HG02623 (cell line): ENCODE measurements at regions not wholly inside any gene's neighbourhood (a gene's known extent, or its start where the extent isn't known, plus 50 kb on each side); places are given as distances from the start of the nearest gene placed in this dataset.
A peak's percentile ranks its signal among the peaks of the same experiment; 100 is the strongest.
"Not testable (repeated sequence)": the region's sequence is repeated elsewhere in the genome, so short reads cannot be mapped to it uniquely, and the experiment has no call there.

Experiments used
- ATAC-seq: cut with Tn5 transposase; IDR thresholded peaks from one replicate; pipeline ENCODE4 v1.9.1; 2021; ENCODE audit warnings: moderate library complexity; ENCODE audit not compliant: unreplicated experiment

DNA sequence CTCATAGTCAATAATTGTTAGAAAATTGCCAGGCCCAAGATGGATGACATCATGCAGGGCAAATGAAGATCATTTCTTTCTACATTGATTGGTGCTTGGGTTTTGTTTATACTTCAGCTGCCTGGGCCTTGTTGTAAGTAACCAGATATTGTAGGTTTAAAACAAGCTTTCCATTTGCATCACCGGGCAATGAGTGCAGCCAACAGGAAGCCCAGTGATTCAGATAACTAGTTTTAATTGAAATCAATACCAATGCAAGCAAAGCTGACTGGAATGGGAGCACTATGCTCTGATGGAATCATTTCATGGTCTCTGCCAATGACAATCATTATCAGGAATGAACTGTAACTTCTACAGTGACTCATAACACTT is 279.3 kb downstream of the DUSP6 start:
- no peak for ATAC-seq

- ATAC-seq: no peak
Measured at GRCh38 chr12:89072294-89073026, 279.8 kb downstream of the DUSP6 start.

DNA sequence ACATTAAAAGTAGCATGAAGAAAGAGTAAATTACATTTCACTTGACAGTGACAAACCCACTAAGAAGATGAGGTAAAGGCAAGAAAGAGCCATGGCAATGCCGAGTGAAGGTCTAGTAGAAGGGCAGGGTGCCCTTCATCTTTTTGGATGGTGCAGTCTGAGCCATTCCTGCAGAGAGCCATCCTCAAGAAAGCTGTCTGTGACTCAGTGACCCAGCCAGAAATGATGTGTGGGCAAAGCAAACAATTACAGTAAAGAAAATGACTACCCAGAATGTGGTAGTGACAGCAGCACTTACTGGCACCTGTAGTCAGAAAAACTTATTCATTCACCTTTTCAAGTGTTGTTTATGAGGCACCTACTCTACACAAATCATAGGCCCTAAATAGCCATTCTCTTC is 281.7 kb downstream of the DUSP6 start:
- no peak for ATAC-seq

DNA sequence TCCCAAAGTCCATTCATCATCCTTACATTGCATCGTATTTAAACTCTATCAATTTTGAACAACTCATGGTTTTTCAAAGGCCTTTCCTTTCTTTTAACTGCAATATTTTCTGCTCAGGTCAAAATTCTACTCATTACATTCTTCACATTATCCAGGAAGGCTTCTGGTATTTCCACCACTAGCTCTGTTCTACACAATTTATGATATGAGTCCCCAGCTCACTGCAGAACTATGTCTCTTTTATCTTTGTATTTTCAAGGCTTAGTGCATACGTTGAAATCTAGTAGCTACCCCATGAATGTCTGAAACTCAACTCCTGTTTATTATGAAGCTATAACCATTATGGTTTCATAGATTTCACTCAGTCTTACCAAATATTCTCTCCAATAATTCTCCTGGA is 282.9 kb downstream of the DUSP6 start:
- ATAC-seq: no peak

GRCh38 chr12:89067421-89068187 is 284.7 kb downstream of the DUSP6 start:
- ATAC-seq: no peak

DNA sequence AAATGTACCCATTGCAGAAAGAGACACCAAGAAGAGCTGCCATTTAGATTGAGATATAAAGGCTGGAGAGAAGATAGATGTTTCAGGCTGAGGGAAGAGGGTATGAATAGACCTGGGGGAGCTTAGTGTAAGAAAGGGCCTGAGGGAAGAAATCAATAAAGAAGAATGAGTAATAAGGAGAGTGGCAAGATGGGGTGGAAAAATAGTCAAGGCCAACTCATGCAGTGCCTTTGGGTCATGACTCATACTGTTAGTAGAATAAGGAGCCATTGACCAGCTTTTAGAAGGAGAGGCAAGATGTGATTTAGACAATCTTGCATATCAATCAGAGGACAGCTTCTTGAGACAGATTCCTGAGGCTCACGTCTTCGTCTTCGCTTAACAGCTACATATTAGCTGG is 287.5 kb downstream of the DUSP6 start:
- no peak for ATAC-seq

GRCh38 chr12:89064151-89064550 is 288.1 kb downstream of the DUSP6 start:
- ATAC-seq: no peak

GRCh38 chr12:89062996-89063395 is 289.3 kb downstream of the DUSP6 start:
- ATAC-seq: peak; percentile 50

- ATAC-seq: no peak
Measured at GRCh38 chr12:89059721-89060541, 292.4 kb downstream of the DUSP6 start.

DNA sequence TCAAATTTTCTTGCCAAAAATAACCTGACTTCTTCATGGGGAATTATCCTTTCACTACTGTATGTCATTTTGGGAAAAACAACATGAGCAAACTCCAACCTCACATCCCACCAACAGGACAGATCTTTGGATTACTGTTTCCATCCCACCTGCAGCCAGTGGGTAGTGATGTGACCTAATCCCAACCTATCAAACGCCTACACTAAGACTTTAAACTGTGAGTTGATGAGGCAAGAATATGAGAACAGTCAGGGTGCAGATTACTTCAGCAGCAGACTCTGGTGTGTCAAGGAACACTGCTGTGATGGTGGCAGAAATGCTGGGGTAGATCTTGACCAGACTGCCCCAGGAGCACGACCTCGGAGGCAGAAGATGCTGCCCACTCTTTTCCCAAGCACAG is 293.2 kb downstream of the DUSP6 start:
- no peak for ATAC-seq

DNA sequence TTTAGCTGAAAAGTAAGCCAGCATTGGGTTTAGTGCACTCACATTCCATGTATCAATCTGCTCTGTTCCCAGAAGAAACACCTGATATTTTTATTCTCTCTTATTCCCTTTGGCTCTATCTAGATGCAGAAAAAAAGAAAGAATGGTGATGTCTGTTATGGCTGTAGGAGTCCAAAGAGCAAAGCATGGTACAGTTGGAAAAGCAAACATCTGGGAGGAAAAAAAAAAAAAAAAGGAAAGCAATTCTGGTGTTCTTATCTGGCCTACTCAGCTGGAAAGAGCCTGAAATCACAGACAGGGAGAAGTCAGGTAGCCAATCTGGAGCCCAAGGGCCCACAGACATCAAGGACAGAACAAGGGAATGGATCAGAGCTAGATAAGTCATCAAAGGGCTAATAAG is 293.9 kb downstream of the DUSP6 start:
- no peak for ATAC-seq

DNA sequence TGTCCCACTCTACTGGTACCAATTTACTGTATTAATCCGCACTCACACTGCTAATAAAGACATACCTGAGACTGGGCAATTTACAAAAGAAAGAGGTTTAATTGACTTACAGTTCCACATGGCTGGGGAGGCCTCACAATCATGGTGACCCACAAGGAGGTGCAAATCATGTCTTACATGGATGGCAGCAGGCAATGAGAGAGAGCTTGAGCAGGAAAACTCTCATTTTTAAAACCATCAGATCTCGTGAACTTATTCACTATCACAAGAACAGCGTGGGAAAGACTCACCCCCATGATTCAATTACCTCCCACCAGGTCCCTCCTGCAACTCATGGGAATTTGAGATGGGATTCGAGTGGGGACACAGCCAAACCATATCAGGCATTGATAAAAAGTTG is 298.5 kb downstream of the DUSP6 start:
- not testable (repeated sequence) for ATAC-seq

- peak; percentile 91 for ATAC-seq
Measured at GRCh38 chr12:89051065-89051677, 301.1 kb downstream of the DUSP6 start.

DNA sequence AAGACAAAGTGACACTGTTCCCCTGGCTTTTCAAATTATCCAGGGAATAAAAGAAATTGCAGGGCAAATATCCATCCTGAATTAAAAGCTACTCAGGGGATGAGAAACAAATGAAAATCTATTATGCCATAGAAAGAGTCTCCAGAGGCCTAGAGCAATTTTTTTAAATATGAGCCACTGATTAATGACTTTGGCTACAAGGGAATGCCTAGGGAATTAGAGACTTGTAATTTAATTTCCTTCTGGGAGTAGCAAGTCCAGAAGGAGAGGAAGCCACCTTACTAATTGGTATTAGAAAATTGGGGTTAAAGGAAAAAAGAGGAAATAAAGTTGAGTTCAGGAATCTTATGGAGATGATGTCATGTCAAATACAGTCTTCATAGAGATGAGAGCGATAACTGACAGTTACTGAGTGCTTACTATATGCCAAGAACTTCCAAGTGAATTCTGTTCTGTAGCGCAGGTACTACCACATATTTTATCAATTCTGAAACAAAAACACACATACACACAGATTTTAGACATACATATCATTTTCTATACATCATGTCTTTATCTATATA is 304.4 kb downstream of the DUSP6 start:
- no peak for ATAC-seq

- no peak for ATAC-seq
Measured at GRCh38 chr12:89041078-89041477, 311.2 kb downstream of the DUSP6 start.

DNA sequence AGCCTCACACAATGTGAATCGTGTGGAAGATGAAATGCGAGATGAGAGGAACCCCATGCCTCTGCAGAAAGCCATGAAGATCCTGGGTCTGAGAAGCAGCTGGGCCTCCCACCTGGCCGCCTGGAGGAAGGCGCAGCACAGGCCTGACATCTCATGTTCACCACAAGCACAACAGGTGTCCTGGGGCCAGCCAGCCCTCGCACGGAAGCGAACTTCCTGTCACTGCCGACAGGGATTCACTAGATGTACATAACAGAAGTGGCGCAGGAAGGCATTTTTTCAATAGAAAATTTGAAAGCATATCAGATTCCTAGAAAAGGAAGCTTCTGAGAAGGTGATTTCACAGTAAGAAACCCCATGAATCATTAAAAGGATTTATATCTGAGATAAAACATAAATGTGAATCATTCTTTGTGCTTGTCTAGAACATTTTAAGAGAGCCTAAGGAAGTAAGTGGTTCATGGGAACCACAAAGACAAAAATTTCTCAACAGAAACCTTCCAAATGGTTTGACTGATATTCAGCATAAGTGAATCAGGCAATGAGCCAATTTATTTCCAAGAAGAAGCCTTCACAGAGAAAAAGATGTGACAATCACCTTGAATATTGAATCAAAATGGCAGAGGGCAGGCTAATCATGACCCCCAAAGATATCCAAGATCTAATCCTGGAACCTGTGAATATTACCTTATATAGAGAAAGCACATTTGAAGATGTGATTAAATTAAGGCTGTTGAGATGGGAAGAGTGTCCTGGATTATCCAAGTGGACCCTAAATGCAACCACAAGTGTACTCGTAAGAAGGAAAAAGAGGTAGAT is 311.9 kb downstream of the DUSP6 start:
- ATAC-seq: peak; percentile 98

- peak; percentile 28 for ATAC-seq
Measured at GRCh38 chr12:89038831-89039512, 313.3 kb downstream of the DUSP6 start.

DNA sequence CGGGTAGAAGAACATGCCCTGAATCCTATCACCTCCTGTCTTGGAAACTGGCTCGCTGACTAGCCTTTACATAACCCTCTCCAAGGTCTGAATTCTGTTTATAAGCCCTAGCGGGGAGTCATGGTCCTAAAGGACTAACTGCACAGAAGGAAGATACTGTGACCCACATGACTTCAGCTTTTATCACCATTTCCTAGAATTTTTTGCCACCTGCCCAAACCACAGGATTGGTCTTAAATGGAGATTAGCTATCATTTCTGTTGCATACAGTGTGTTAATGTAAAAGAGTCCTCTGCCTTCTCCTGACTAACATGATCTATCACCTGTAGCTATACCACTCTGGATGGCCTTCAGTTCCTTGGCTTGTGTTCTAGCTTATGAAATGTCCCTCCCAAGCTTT is 319.2 kb downstream of the DUSP6 start:
- no peak for ATAC-seq

GRCh38 chr12:89029961-89030360 is 322.3 kb downstream of the DUSP6 start:
- ATAC-seq: no peak
